HG03060 (cell line): ENCODE measurements at regions not wholly inside any gene's neighbourhood (a gene's known extent, or its start where the extent isn't known, plus 50 kb on each side); places are given as distances from the start of the nearest gene placed in this dataset.
"Not testable (repeated sequence)": the region's sequence is repeated elsewhere in the genome, so short reads cannot be mapped to it uniquely, and the experiment has no call there.

Experiments
- ATAC-seq: cut with Tn5 transposase; IDR thresholded peaks from one replicate; pipeline ENCODE4 v1.9.1; 2021; ENCODE audit warnings: low read depth, moderate number of reproducible peaks; ENCODE audit not compliant: unreplicated experiment

DNA sequence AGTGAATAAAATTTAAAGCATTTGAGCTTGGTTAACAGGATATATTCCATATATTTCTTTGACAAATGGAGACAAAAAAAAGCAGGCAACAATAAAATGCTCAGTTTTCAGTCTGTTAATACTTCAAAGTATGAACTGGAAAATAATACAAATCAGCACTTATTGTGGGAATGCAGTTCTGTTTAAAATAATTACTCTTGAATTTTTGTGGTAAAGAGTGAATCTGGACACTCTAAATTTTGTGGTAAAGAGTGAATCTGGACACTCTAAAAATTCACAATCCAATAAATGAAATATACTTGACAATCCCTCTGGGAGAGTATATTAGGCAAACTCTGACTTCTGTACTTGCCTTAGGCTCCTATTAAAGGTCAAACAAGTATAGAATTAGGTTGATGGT is 141.9 kb upstream of the RASA1 start:
- no peak for ATAC-seq

DNA sequence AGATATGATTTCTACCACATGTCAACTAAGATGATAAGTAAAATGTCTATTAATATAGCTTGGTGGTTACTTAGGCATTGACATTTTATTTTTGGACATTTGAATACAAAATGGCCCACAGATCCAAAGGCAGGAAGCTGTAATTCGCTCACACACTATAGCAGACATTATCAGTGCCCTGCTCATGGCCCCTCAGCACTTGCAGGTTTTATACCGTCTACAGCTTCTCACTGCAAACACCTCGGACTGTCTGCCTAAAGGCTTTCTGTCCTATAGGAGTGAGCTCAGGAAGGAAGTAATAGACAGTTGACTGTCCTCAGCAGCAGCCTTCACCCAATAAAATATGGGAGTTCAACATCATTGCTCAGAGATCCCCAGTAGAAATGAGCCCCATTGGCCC is 140.8 kb upstream of the RASA1 start:
- no peak for ATAC-seq

DNA sequence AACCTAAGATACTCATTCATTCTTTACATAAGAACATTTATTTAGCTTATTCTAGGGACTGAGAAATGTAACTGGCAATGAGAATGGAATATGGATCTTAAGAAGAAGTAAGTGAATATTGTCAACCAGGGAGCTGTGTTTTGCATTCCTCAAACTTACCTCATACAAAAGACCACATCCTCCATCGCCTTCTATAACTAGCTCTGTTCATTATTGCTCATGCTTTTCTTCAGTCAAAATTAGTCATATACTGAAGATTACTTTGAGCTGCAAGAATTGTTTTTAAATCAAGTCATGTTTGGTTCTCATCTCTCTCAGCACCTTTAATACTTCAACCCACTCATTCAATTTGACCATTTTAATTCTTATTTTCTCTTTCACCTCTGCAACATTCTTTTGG is 140.3 kb upstream of the RASA1 start:
- ATAC-seq: no peak

DNA sequence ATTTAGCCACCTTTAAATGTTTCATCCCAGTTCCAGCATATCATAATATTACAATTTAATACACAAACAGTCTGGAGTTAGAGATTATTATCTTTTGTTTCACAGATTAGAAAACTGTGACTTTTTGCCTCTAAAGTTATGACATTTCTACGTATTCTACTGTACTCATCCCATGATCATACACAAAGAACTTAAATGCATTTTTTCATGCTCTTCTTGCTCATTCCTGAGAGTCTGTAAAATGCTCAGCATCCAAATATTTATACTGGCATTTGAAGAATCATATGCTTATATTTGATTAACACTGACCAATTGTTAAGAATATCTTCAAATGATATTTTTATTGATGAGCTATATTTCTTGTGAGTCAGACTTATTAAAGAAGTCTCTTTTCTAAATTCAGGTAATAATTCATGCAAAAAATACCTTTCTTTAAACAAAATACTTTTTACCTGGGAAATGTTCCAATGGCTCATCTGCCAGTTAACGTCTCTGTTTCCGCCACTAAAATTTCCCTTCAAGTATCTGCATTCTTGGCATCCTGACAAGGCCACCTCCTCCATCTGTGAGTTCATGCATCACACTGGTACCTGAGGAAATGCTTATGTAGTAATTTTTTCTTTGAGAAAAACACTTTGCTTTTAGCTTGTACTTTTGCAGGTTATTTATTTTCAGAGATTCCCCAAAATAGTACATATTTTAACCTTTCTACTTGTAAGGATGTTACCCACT is 139.6 kb upstream of the RASA1 start:
- ATAC-seq: no peak

DNA sequence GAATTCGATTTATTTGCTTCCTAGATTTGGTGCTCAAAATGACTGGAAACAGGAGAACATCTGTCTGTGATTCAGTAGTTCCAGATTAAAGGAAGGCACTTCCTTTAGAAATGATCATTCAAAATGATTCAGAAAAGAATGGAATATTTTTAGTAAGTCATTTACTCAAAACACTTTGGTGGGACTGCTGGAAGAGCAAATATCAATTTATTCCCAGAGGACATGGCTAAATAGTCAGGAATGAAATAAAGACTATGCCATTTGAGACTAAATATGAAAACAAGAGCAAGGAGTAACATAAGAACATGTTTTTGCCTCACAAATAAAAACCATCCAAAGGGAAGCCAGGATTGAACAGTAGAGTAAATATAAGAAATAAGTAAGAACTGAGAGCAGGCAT is 138.6 kb upstream of the RASA1 start:
- no peak for ATAC-seq

DNA sequence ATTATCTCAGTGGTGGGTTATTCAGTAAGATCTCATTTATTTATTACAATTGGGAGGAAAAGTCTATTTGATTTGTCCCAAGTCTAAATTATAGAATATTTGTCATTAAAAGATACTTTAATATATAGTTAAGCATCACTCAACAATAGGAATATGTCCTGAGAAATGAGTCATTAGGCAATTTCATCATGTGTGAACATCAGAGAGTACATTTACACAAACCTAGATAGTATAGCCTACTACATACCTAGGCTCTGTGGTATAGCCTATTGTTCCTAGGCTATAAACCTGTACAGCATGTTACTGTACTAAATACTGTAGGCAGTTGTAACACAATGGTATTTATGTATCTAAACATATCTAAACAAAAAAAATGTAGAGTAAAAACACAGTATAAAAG is 135.0 kb upstream of the RASA1 start:
- ATAC-seq: no peak

DNA sequence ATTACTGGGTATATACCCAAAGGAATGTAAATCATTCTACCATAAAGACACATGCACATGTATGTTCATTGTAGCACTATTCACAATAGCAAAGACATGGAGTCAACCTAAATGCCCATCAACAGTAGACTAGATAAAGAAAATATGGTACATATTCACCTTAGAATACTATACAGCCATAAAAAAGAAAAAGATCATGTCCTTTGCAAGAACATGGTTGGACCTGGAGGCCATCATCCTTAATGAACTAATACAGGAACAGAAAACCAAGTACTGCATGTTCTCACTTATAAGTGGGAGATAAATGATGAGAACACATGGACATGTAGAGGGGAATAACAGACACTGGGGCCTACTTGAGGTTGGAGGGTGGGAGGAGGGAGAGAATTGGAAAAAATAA is 133.2 kb upstream of the RASA1 start:
- not testable (repeated sequence) for ATAC-seq

DNA sequence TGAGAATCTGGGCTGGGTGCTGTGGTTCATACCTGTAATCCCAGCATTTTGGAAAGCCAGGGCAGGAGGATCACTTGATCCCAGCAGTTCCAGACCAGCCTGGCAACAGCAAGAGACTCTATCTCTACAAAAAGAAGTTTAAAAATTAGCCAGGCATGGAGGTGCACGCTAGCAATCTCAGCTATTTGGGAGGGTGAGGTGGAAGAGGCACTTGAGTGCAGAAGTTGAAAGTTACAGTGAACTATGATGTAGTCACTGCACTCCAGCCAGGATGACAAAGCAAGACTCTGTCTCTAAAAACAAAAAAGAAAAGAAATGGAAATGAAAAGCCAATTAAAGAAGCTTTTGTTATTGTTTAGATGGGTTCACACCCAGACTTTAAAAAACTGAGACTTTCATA is 131.6 kb upstream of the RASA1 start:
- ATAC-seq: no peak

DNA sequence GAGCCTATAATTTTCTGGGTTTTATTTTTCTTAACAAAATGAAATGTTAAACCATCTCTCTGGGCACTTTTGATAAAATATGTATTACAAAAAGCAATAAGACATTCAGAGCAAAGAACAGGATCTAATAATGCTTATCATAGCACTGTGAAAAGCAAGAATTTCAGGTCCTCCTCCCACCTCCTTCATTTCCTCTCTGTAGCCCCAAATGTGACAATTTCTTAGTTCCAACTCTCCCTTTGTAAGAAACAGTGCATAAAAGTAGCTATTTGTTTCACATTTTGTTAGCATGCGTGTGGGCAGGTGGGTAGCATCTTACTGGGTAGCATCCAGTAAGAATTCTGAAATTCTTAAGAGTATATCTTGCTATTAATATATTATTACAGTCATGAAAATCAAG is 130.9 kb upstream of the RASA1 start:
- no peak for ATAC-seq

DNA sequence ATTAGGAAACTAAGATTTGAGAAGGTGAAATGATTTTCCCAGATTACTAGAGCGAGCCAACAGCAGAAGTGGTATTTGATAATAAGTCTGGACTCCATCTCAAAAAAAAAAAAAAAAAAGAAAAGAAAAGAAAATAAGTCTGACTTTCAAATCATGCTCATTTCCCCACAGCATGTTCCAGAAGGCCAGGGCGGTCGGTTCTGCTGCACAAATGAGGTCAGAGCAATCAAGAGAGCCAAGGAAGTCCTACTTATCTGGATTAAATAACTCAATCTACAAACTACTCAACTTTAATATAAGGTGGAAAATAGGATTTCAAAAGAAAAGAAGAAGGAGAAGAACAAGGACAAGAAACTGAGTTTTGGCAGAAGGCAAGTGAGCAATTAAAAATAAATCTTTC is 130.4 kb upstream of the RASA1 start:
- ATAC-seq: no peak

DNA sequence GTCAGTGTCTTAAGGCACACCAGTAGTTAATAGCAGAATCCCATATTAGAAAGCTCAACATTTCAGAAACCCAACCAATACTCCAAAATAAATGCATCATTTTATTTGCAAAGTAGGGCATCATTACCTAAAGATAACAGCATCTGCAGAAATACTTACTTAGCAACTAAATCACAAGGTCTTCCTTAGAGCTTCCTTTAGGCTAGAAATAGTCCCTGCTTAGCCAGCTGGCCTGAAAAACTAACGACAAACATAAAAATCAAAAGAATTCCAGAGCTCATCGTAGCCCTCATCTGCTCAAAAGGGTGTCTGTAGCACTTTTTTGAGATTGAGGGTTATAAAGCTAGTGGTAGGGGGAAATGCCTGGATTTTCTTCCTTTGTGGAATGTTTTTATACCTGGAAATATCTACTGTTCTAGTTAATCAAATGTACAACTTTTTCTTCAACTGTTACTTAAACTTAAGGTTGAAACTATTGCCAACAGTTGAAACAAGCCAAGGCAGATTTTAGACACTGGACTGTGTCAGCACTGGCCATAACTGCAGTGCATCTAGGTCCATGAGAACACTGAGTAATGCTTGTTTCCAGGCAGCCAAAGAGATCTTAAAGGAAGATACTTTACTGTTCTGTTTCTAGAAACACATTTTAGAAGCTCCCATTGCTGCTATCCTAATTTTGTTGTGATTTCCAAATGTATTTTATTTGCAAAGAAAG is 129.4 kb upstream of the RASA1 start:
- ATAC-seq: no peak

DNA sequence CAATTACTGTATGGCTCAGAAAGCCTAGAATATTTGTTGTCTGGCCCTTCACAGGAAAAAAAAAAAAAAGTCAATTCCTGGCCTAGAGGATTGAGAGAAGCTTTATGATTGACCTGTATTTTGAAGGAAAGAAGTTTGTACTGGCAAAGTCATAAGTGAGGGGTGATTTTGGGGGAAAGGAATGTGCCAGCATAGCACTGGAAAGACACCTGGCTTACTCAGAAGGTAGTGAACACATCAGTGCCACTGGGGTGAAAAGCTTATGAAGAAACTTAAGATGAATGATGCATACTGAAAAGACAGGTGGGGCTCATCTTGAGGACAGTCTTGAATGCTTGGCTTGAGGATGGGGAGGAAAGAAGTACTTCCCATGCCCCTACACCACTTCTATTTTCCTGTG is 127.9 kb upstream of the RASA1 start:
- ATAC-seq: no peak

DNA sequence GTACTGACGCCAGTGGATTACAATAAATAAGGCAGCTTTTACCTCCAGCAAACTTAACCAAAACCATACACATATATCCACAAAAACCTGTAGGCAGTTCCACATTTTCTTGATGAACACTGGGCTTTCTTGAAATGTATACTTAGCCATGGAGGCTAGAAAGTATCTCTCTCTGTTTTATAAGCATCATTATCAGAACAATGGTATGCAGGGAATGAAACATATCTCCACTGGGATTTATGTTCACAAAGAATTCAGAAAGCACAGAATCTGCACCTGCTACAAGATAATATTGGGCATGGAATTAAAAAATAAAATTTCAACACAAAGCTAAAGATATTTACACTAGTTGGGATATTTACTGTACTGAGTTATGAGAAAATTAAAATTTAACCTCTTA is 126.1 kb upstream of the RASA1 start:
- ATAC-seq: no peak

DNA sequence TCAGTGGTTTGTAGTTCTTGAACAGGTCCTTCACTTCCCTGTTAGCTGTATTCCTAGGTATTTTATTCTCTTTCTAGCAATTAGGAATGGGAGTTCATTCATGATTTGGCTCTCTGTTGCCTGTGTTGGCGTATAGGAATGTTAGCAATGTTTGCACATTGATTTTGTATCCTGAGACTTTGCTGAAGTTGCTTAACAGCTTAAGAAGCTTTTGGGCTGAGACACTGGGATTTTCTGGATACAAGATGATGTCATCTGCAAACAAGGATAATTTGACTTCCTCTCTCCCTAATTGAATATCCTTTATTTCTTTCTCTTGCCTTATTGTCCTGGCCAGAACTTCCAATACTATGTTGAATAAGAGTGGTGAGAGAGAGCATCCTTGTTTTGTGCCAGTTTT is 121.8 kb upstream of the RASA1 start:
- not testable (repeated sequence) for ATAC-seq

DNA sequence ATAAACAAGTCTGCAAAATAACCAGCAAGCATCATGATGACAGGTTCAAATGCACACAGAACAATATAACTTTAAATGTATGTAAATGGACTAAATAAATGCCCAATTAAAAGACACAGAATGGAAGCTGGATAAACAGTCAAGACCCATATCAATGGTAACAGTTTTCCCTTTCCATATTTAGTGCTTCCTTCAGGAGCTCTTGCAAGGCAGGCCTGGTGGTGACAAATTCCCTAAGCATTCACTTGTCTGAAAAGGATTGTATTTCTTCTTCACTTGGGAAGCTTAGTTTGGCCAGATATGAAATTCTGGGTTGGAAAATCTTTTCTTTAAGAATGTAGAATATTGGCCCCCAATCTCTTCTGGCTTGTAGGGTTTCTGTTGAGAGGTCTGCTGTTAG is 120.2 kb upstream of the RASA1 start:
- no peak for ATAC-seq

DNA sequence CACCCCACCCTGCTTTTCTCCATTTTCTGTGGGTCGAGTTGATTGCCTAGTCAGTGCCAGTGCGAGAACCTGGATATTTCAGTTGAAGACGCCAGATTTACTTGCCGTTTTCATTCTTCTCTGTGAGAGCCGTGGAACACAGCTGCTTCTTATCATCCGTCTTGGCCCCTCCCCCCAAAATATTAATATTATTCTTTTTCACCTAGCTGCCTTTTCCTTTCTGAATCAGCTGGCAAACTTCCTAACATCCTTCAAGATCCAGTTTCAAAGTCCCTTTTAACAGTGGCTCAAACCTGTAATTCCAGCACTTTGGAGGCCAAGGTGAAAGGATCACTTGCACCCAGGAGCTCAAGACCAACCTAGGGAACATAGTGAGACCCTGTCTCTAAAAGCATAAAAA is 117.1 kb upstream of the RASA1 start:
- no peak for ATAC-seq

DNA sequence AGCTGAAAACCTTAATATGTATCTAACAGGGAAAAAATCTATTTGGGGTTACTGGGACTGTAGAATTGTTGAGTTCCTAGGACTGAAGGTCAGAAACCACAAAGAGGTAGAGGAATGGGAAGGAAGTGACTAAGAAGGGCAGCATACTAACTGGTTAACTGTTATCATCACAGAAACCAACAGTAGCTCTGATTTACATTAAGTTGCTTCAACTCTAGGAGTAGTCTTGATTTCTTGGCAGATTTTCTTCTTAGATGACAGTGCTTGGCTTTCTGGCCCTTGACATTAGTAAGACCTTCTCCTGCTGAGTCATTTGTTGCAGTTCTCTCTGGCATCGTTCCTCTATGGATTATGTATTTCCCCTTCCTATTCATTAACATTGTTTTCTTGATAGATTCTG is 116.1 kb upstream of the RASA1 start:
- peak; percentile 58 for ATAC-seq

DNA sequence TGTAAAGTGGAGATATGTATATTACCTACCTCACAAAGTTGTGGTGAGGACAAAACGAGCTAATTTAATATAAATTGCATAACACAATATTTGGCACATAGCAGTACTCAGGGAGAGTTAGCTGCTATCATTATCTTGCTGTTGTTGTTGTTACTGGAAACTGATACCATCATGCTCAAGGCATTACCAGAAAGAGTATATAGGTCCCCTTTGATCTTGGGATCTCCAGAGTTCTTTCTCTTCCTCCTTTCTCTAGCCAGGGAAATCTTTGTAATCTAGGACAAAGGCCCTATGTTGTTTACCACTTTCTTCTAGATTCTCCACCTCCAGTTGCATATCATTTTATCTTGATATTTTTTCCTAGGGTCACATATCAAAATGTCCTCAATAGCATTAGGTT is 114.8 kb upstream of the RASA1 start:
- ATAC-seq: no peak

DNA sequence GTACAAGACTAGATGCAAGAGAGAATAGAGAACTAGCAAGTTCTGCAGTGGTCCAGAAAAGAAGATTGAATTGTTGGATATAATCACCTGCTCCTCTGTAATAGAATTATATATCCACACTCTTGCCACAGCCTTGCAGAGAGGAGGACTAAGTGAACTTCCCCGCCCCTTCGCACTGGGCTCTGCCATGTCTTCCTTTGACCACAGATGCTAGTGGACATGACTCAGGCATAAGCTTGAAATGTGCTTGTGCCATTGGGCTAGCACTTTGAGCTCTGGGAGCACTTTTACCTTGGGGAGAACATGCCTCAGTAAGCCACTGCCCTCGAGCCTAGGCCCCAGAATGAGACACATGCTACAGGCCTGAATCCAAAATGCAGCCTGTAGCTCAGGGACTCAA is 113.5 kb upstream of the RASA1 start:
- ATAC-seq: no peak

DNA sequence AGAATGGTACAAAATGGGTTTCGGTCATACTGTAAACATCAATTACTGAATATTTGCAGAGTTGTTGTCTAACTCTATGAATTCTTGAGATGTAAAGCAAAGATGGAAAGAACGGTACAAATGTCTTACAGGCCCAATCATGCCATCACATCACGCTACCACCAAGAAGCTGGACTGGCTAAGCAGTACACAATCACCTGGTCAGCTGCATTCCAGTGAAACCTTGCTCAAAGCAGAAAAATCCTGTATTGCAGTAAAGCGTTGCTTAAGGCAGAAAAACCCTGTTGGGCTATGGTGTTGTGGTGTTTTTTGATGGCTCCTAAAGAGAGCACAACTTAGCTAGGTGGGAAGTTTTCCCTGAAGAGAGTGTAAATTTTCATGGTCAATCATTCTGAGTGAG is 112.6 kb upstream of the RASA1 start:
- ATAC-seq: no peak

DNA sequence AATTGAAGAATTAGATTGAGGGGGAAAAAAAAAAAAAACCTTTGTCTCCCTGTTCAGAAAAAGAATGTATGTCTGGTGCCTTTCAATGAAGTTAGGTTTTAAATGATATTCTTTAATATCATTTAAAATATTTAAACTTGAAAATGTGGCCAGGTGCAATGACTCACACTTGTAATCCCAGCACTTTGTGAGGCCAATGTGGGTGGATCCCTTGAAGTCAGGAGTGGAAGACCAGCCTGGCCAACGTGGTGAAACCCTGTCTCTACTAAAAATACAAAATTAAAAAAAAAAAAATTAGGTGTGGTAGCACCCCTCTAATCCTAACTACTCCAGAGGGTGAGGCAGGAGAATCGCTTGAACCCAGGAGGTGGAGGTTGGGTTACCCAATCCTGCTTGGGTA is 111.1 kb upstream of the RASA1 start:
- ATAC-seq: no peak

DNA sequence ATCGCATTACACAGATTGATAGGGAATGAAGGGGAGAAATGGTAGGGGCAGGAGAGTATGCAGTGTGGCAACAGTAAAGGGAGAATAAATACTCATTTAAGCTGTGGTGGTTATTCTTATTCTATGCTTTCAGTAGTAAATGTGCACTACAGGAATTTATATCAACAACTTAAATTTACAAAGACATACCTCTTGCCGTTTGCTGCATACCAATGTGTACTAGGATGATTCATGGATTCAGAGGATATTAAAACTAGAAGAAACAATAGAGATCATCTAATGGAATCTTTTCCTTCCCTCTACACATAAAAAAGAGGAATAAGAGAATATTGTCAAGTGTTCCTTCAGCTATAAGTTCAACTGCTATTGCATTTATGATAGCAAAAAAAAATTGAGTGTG is 103.3 kb upstream of the RASA1 start:
- ATAC-seq: no peak
